Kidney (tissue), 13 donors: ENCODE measurements at regions not wholly inside any gene's neighbourhood (a gene's known extent, or its start where the extent isn't known, plus 50 kb on each side); places are given as distances from the start of the nearest gene placed in this dataset.
A peak's percentile ranks its signal among the peaks of the same experiment; 100 is the strongest.

Experiments used
- DNase-seq, 5 donors: peaks; one replicate each; pipeline ENCODE4 v3.0.0-alpha.2; 2013 to 2020
- FAIRE-seq: peaks from 2 replicates; lab custom pipeline; 2012; peaks lifted over from hg19 to GRCh38; lab: Jason Lieb, UNC
- H3K27ac ChIP-seq, 2 donors: one replicate each; pipeline ENCODE4 v1.7.0; 2013; ENCODE audit warnings: low read depth in 2 of 2, low read length in 2 of 2, inconsistent platforms in 1 of 2
- H3K27me3 ChIP-seq: one replicate; pipeline ENCODE4 v1.7.1; 2013; ENCODE audit warnings: low read length, inconsistent platforms; ENCODE audit not compliant: control insufficient read depth, insufficient read depth
- H3K36me3 ChIP-seq, 3 donors: one replicate each; pipeline versions ENCODE4 v1.7.0 to v1.7.1; 2013; ENCODE audit warnings: low read length in 3 of 3, control low read depth in 1 of 3, inconsistent platforms in 1 of 3; ENCODE audit not compliant: insufficient read depth in 3 of 3, control insufficient read depth in 2 of 3
- H3K4me1 ChIP-seq, 3 donors: one replicate each; pipeline versions ENCODE4 v1.7.0 to v1.7.1; 2013; ENCODE audit warnings: low read length in 3 of 3, inconsistent platforms in 1 of 3, low read depth in 1 of 3; ENCODE audit not compliant: control insufficient read depth in 2 of 3, insufficient read depth in 2 of 3
- H3K4me3 ChIP-seq, 3 donors: one replicate each; pipeline versions ENCODE4 v1.7.0 to v1.8.1; 2013; ENCODE audit warnings: low read length in 3 of 3, control low read depth in 1 of 3, inconsistent platforms in 1 of 3
- H3K9ac ChIP-seq, 3 donors: one replicate each; pipeline versions ENCODE4 v1.7.0 to v1.7.1; 2013; ENCODE audit warnings: low read length in 3 of 3, control low read depth in 1 of 3, inconsistent platforms in 1 of 3
- H3K9me3 ChIP-seq, 3 donors: one replicate each; pipeline versions ENCODE4 v1.7.0 to v1.7.1; 2013; ENCODE audit warnings: low read length in 3 of 3, control low read depth in 1 of 3, inconsistent platforms in 1 of 3; ENCODE audit not compliant: control insufficient read depth in 2 of 3, insufficient read depth in 1 of 3
- CTCF ChIP-seq: IDR thresholded peaks from 3 replicates; pipeline ENCODE4 v1.5.1; 2012; ENCODE audit warnings: mild to moderate bottlenecking, moderate library complexity, borderline replicate concordance; ENCODE audit not compliant: insufficient read depth; ENCODE audit errors: extremely low read depth
- intact Hi-C: fragments of 100-400 bp; cut with DNase I; formaldehyde crosslinking; loops from one replicate; pipeline ENCODE4 v1.11.1; 2022
- donor health status: control.
- donor health status: control.
- donor health status: control.
- donor health status: control.
- donor health status: control.
- donor health status: DM: yes; HTN: yes; CAD: no.
- donor health status: Normal renal cell carcinoma (clear cell type).

DNA sequence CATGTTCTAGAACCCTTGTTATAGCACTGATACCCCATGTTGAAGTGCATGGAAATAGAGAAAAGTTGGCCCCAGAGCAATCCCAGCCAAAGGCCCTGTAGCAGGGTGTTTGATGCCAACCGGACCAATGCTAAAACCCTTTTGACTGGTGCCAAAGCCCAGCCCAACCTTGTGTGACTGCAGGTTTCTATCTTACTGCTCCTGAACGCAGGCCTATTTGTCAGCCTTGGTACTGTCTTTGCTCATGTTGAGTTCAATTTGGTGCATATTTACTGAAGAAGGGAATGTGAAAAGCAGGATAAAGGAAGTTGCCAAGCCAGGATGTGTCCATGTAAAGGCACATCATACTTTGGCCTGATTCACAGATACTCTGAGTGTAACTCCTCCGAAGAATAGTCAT is 51.7 kb upstream of the NFASC start:
- H3K4me3 ChIP-seq = no peak overlapping the region
- DNase-seq (no peak), FAIRE-seq (no peak)
- H3K36me3 ChIP-seq = no peaks in the 10 kb centered on the region
- peaks cover 0 to 12% (median 6%) of the 10 kb centered on the region in 3 donors for H3K4me1 ChIP-seq
- H3K27ac ChIP-seq = peak overlapping the region in 1 of 2 donors; percentile 40
- H3K9me3 ChIP-seq = no peaks in the 10 kb centered on the region
- no peaks in the 10 kb centered on the region for H3K27me3 ChIP-seq
- H3K9ac ChIP-seq = no peak overlapping the region
- intact Hi-C loops = no loop called here
- no peak for TF ChIP-seq CTCF

- Histone ChIP-seq H3K9me3 (no peaks in the 10 kb centered on the region), H3K27ac (peak overlapping the region in 1 of 2 donors; percentile 40), H3K4me1 (peaks cover 0 to 12% (median 6%) of the 10 kb centered on the region in 3 donors), H3K36me3 (no peaks in the 10 kb centered on the region), H3K4me3 (no peak overlapping the region), H3K27me3 (no peaks in the 10 kb centered on the region), H3K9ac (peak overlapping the region in 1 of 3 donors; percentile 20)
- intact Hi-C loops = no loop called here
- TF ChIP-seq CTCF = no peak
- FAIRE-seq (no peak), DNase-seq (peak in 1 of 5 donors; percentile 10)
Measured at GRCh38 chr1:204819495-204819894, 51.2 kb upstream of the NFASC start.
